K562 (cell line): ENCODE measurements at regions not wholly inside any gene's neighbourhood (a gene's known extent, or its start where the extent isn't known, plus 50 kb on each side); places are given as distances from the start of the nearest gene placed in this dataset.

Experiments used
- ATAC-seq: fragments of 200-7000 bp; cut with Tn5 transposase; 3 replicates; pipeline ENCODE4 v1.9.1; 2020; ENCODE audit warnings: moderate library complexity
- BruUV-seq: library from RNA; stranded (reverse); fragments of 400-500 nt; replicated peaks from 2 replicates; lab custom pipeline; 2021; lab: Mats Ljungman, UMichigan
- CTCF ChIA-PET: fragments of 300-600 bp; formaldehyde crosslinking; extraction: SDS; loops from one replicate; lab custom pipeline; 2021; ENCODE audit warnings: low intra/inter-chr PET ratio; lab: Yijun Ruan, JAX
- POLR2A ChIA-PET: fragments of 300-600, 350-650 bp; sonication (Branson Sonifier 250); formaldehyde crosslinking; extraction: SDS; loops from one replicate; lab custom pipeline; 2021; ENCODE audit warnings: antibody characterized with exemption, inconsistent platforms; lab: Yijun Ruan, JAX
- DNase-seq, 4 experiments: peaks; one replicate each; pipeline versions ENCODE4 v3.0.0 to v3.0.0-alpha.2; 2011 to 2018; ENCODE audit warnings: low spot score in 3 of 4, mixed read lengths in 3 of 4; ENCODE audit errors: extremely low read depth in 1 of 4
- FAIRE-seq: peaks from 2 replicates; lab custom pipeline; 2011; peaks lifted over from hg19 to GRCh38; lab: Jason Lieb, UNC
- H2AFZ ChIP-seq: 2 replicates; pipeline ENCODE4 v1.6.0; 2011; ENCODE audit warnings: low read depth, low read length, control low read depth, inconsistent platforms
- H3K27ac ChIP-seq: fragments of 200-600 bp; 3 replicates; pipeline ENCODE4 v1.8.0; 2011; ENCODE audit warnings: low read depth, mild to moderate bottlenecking, control low read depth, inconsistent platforms, low read length, moderate library complexity, mixed read lengths; ENCODE audit errors: extremely low read depth
- H3K27me3 ChIP-seq, 2 experiments: fragments of 300-600 bp in 1 of 2; 2 replicates in 1 of 2; 3 replicates in 1 of 2; pipeline versions ENCODE4 v1.6.0 to v1.8.0; 2011; ENCODE audit warnings: inconsistent platforms in 2 of 2, low read length in 2 of 2, mild to moderate bottlenecking in 1 of 2, mixed read lengths in 1 of 2, moderate library complexity in 1 of 2; ENCODE audit not compliant: control insufficient read depth in 2 of 2, insufficient read depth in 2 of 2
- H3K36me3 ChIP-seq: fragments of 300-600 bp; 3 replicates; pipeline ENCODE4 v1.8.0; 2011; ENCODE audit warnings: mild to moderate bottlenecking, low read length, inconsistent platforms; ENCODE audit not compliant: control insufficient read depth, insufficient read depth
- H3K4me1 ChIP-seq, 2 experiments: fragments of 200-600 bp in 1 of 2; replicated peaks in 1 of 2; 2 replicates in 1 of 2; 3 replicates in 1 of 2; pipeline versions ENCODE4 v1.5.1 to v1.8.0; 2011; ENCODE audit warnings: inconsistent platforms in 2 of 2, low read length in 2 of 2, mild to moderate bottlenecking in 1 of 2, mixed read lengths in 1 of 2, moderate library complexity in 1 of 2; ENCODE audit not compliant: control insufficient read depth in 2 of 2, insufficient read depth in 2 of 2
- H3K4me2 ChIP-seq: 2 replicates; pipeline ENCODE4 v1.6.1; 2011; ENCODE audit warnings: low read length, control low read depth, inconsistent platforms, mixed read lengths; ENCODE audit not compliant: insufficient read depth
- H3K4me3 ChIP-seq: fragments of 200-600 bp; sonication (generic), shearing (Covaris generic); 2 replicates; pipeline ENCODE4 v1.5.1; 2016; ENCODE audit warnings: control low read depth, inconsistent platforms
- H3K79me2 ChIP-seq: fragments of 200-600 bp; 3 replicates; pipeline ENCODE4 v1.8.0; 2011; ENCODE audit warnings: low read length, inconsistent platforms; ENCODE audit not compliant: control insufficient read depth, insufficient read depth
- H3K9ac ChIP-seq, 2 experiments: 2 replicates each; pipeline versions ENCODE4 v1.6.0 to v1.6.1; 2011; ENCODE audit warnings: low read depth in 2 of 2, low read length in 2 of 2, control low read depth in 1 of 2, inconsistent platforms in 1 of 2, mild to moderate bottlenecking in 1 of 2, mixed read lengths in 1 of 2; ENCODE audit not compliant: insufficient read depth in 1 of 2
- H3K9me1 ChIP-seq: one replicate; pipeline ENCODE4 v1.6.0; 2011; ENCODE audit warnings: inconsistent platforms, mild to moderate bottlenecking, low read length, moderate library complexity; ENCODE audit not compliant: control insufficient read depth, insufficient read depth
- H3K9me3 ChIP-seq: replicated peaks from 2 replicates; pipeline ENCODE4 v1.5.1; 2011; ENCODE audit warnings: low read depth, low read length, inconsistent platforms; ENCODE audit not compliant: control insufficient read depth, insufficient read depth
- H4K20me1 ChIP-seq: replicated peaks from 2 replicates; pipeline ENCODE4 v1.6.1; 2011; ENCODE audit warnings: low read length, inconsistent platforms, mixed read lengths; ENCODE audit not compliant: control insufficient read depth, insufficient read depth
- CHD1 ChIP-seq: fragments of 200-600 bp; sonication (generic); IDR thresholded peaks from one replicate; pipeline ENCODE4 v1.6.1; 2012; ENCODE audit warnings: mild to moderate bottlenecking, moderate library complexity, low read length, inconsistent platforms
- HDAC8 ChIP-seq: fragments of 450-650 bp; IDR thresholded peaks from 2 replicates; pipeline ENCODE4 v1.6.1; 2016; ENCODE audit warnings: mild to moderate bottlenecking, missing genetic modification characterization, moderate library complexity, missing compliant biosample characterization
- HNRNPUL1 ChIP-seq: fragments of 200-400 bp; formaldehyde crosslinking; IDR thresholded peaks from 2 replicates; pipeline ENCODE4 v1.6.1; 2017; ENCODE audit warnings: low read length
- NCOA2 ChIP-seq, 2 experiments: fragments of 450-650 bp; IDR thresholded peaks; 2 replicates each; pipeline ENCODE4 v1.6.1; 2018; ENCODE audit warnings: mild to moderate bottlenecking in 2 of 2, moderate library complexity in 1 of 2; ENCODE audit not compliant: partially characterized antibody in 2 of 2
- POU5F1 ChIP-seq: fragments of 150-350 bp; IDR thresholded peaks from 2 replicates; pipeline ENCODE4 v1.6.1; 2014; ENCODE audit warnings: borderline replicate concordance, low read length, low read depth, mild to moderate bottlenecking; ENCODE audit not compliant: partially characterized antibody
- RNF2 ChIP-seq: sonication (generic); IDR thresholded peaks from 2 replicates; pipeline ENCODE4 v1.6.1; 2016
- SNAPC5 ChIP-seq: fragments of 250-450 bp; sonication (Bioruptor Pico); IDR thresholded peaks from 2 replicates; pipeline ENCODE4 v1.8.0; 2021; ENCODE audit warnings: moderate library complexity, mild to moderate bottlenecking, inconsistent platforms
- VEZF1 ChIP-seq: fragments of 200-800 bp; sonication (Bioruptor generic); IDR thresholded peaks from 2 replicates; pipeline ENCODE4 v1.6.1; 2017; ENCODE audit warnings: missing genetic modification characterization, missing compliant biosample characterization
- ZKSCAN3 ChIP-seq: fragments of 250-450 bp; sonication (Bioruptor Pico); IDR thresholded peaks from 2 replicates; pipeline ENCODE4 v1.4.0; 2020
- ZNF282 ChIP-seq: sonication (generic); formaldehyde crosslinking; IDR thresholded peaks from 2 replicates; pipeline ENCODE4 v1.8.1; 2023; ENCODE audit warnings: missing genetic modification reagents
- ZNF324 ChIP-seq: fragments of 250-450 bp; sonication (Bioruptor Pico); IDR thresholded peaks from 2 replicates; pipeline ENCODE4 v1.4.0; 2020; ENCODE audit warnings: mild to moderate bottlenecking
- ZNF699 ChIP-seq: fragments of 250-450 bp; sonication (Bioruptor Pico); IDR thresholded peaks from 2 replicates; pipeline ENCODE4 v1.8.0; 2021; ENCODE audit warnings: mild to moderate bottlenecking, moderate library complexity; ENCODE audit not compliant: insufficient replicate concordance
- in situ Hi-C: fragments of 300-500 bp; cut with MboI; formaldehyde crosslinking; loops from 4 replicates; pipeline ENCODE4 v1.15.0; 2018; ENCODE audit warnings: inconsistent platforms, mixed read lengths
- intact Hi-C: fragments of 100-400 bp; cut with micrococcal nuclease; formaldehyde crosslinking; loops from 2 replicates; pipeline ENCODE4 v1.14.2; 2022

- TF ChIP-seq ZKSCAN3 (CRISPR knock-in tag) (no peak), ZNF699 (CRISPR knock-in tag) (no peak), HNRNPUL1 (no peak), CHD1 (no peak), NCOA2 (IDR thresholded peaks at IDR 0.05; ENCODE audit: partially characterized antibody in 2 of 2) (no peak)
Measured at GRCh38 chr7:19944363-19945120, 171.1 kb upstream of the TMEM196 start (continued).

- ChIA-PET CTCF (no interaction called here), POLR2A (no interaction called here)
- Histone ChIP-seq H3K4me1 (no peaks in the 10 kb centered on the region), H3K9me1 (no peaks in the 10 kb centered on the region), H3K36me3 (no peaks in the 10 kb centered on the region), H3K27ac (no peak overlapping the region), H3K9ac (no peak overlapping the region), H3K27me3 (no peaks in the 10 kb centered on the region), H3K4me2 (no peak overlapping the region), H2AFZ (no peak overlapping the region), H3K9me3 (0 out of 2 replicates have a peak, but pooled peaks cover 2% of the 10 kb centered on the region), H4K20me1 (no peaks in the 10 kb centered on the region), H3K4me3 (no peak overlapping the region), H3K79me2 (no peaks in the 10 kb centered on the region)
- ATAC-seq: no peak
- TF ChIP-seq ZNF282: no peak
- TF ChIP-seq ZNF324: no peak
- no peak for TF ChIP-seq HDAC8
- no peak for TF ChIP-seq VEZF1
- TF ChIP-seq SNAPC5: no peak
- TF ChIP-seq RNF2: no peak
- no peak for TF ChIP-seq POU5F1
- FAIRE-seq: no peak
- no TSS peak for BruUV-seq
- DNase-seq: no peak
- intact Hi-C loops: no loop called here
- in situ Hi-C loops: no loop called here
Measured at GRCh38 chr7:19939746-19940145, 166.3 kb upstream of the TMEM196 start.
